Neutrophil (primary cell): ENCODE measurements at regions not wholly inside any gene's neighbourhood (a gene's known extent, or its start where the extent isn't known, plus 50 kb on each side); places are given as distances from the start of the nearest gene placed in this dataset.

Experiments
- H3K27ac ChIP-seq: fragments of 200-600 bp; sonication (generic); 2 replicates; pipeline ENCODE4 v1.5.1; 2016; ENCODE audit warnings: mild to moderate bottlenecking, moderate library complexity
- H3K27me3 ChIP-seq: fragments of 200-600 bp; sonication (generic); 2 replicates; pipeline ENCODE4 v1.6.0; 2016; ENCODE audit warnings: mild to moderate bottlenecking
- H3K36me3 ChIP-seq: fragments of 200-600 bp; sonication (generic); 2 replicates; pipeline ENCODE4 v1.5.1; 2017
- H3K4me1 ChIP-seq, 2 experiments: fragments of 200-600 bp in 1 of 2; sonication (generic) in 1 of 2; 1 replicate in 1 of 2; 2 replicates in 1 of 2; pipeline versions ENCODE4 v1.5.1 to v1.6.1; 2013 to 2016; ENCODE audit warnings: low read depth in 1 of 2, low read length in 1 of 2, mild to moderate bottlenecking in 1 of 2, moderate library complexity in 1 of 2; ENCODE audit not compliant: control insufficient read depth in 1 of 2, insufficient read depth in 1 of 2
- H3K4me3 ChIP-seq, 2 experiments: fragments of 200-600 bp in 1 of 2; sonication (generic) in 1 of 2; 1 replicate in 1 of 2; 2 replicates in 1 of 2; pipeline ENCODE4 v1.5.1; 2013 to 2016; ENCODE audit warnings: low read depth in 1 of 2, low read length in 1 of 2, mild to moderate bottlenecking in 1 of 2, moderate library complexity in 1 of 2
- H3K9me3 ChIP-seq: fragments of 200-600 bp; sonication (generic); 2 replicates; pipeline ENCODE4 v1.5.1; 2016
- CTCF ChIP-seq: fragments of 200-600 bp; sonication (generic); IDR thresholded peaks from 2 replicates; pipeline ENCODE4 v1.5.1; 2016; ENCODE audit warnings: antibody characterized with exemption

- Histone ChIP-seq H3K27me3 (no peaks in the 10 kb centered on the region), H3K4me3 (no peak overlapping the region), H3K36me3 (no peaks in the 10 kb centered on the region), H3K9me3 (no peaks in the 10 kb centered on the region), H3K27ac (no peak overlapping the region), H3K4me1 (peaks cover 5 to 8% of the 10 kb centered on the region in 2 experiments)
- no peak for TF ChIP-seq CTCF
These were observed 97.3 kb downstream of the CTTN start for GRCh38 chr11:70495351-70496310.

GRCh38 chr11:70496591-70497535, 98.5 kb downstream of the CTTN start:
- H3K4me1 ChIP-seq: peaks cover 5 to 8% of the 10 kb centered on the region in 2 experiments
- H3K36me3 ChIP-seq: no peaks in the 10 kb centered on the region
- no peak overlapping the region for H3K4me3 ChIP-seq
- H3K9me3 ChIP-seq: no peaks in the 10 kb centered on the region
- no peak for TF ChIP-seq CTCF
- H3K27me3 ChIP-seq: no peaks in the 10 kb centered on the region
- H3K27ac ChIP-seq: no peak overlapping the region

- no peak for TF ChIP-seq CTCF
- H3K9me3 ChIP-seq: no peaks in the 10 kb centered on the region
- no peak overlapping the region for H3K4me3 ChIP-seq
- H3K27me3 ChIP-seq: no peaks in the 10 kb centered on the region
- no peaks in the 10 kb centered on the region for H3K36me3 ChIP-seq
- peaks cover 3 to 6% of the 10 kb centered on the region in 2 experiments for H3K4me1 ChIP-seq
- H3K27ac ChIP-seq: no peak overlapping the region
These were observed 99.3 kb downstream of the CTTN start for GRCh38 chr11:70497536-70498075.

GRCh38 chr11:70498171-70498571, 99.8 kb downstream of the CTTN start:
- TF ChIP-seq CTCF: no peak
- no peaks in the 10 kb centered on the region for H3K27me3 ChIP-seq
- no peaks in the 10 kb centered on the region for H3K36me3 ChIP-seq
- no peaks in the 10 kb centered on the region for H3K9me3 ChIP-seq
- no peak overlapping the region for H3K27ac ChIP-seq
- no peak overlapping the region for H3K4me3 ChIP-seq
- H3K4me1 ChIP-seq: peaks cover 0 to 2% of the 10 kb centered on the region in 2 experiments
